NOMO-1 (cell line): ENCODE measurements at regions not wholly inside any gene's neighbourhood (a gene's known extent, or its start where the extent isn't known, plus 50 kb on each side); places are given as distances from the start of the nearest gene placed in this dataset.

ENCODE experiments used
- DNase-seq, 2 experiments: peaks; one replicate each; lab custom pipeline; 2025; ENCODE audit not compliant: unreplicated experiment in 2 of 2; lab: John Stamatoyannopoulos, UW

DNA sequence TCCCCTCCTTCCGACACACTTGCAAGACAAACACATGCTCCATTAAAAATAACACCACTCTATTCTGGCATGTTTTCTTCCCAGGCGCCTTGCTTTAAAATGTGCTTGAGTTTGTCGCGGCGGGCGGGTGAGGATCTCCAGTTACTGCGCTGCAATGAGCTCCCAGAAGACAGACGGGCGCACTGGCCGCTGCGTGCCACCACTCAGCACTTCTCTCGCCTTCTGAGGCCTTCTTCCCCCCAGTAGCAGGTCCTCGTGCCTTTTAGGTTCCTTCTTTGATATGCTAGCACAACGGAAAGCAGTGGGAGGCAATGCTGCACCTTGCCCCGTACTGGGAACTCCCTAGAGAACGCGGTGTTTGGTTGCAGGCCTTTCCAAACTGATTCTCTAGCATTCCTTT, 279.5 kb upstream of the NR5A2 start:
- DNase-seq = no peak

DNA sequence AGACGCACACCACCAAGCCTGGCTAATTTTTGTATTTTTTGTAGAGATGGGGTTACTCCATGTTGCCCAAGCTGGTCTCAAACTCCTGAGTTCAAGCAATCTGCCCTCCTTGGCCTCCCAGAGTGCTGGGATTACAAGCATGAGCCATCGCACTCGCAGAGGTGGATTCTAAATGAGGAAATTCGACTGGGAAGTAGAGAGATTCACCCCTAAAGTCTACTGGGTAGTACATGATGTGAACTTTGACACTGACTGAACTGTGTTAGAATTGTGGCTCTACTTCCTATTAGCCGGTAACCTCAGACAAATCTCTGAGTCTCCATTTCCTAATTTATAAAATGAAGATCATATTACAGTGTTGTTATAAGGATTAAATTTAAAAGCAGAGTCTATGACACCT, 276.0 kb upstream of the NR5A2 start:
- DNase-seq = no peak

DNA sequence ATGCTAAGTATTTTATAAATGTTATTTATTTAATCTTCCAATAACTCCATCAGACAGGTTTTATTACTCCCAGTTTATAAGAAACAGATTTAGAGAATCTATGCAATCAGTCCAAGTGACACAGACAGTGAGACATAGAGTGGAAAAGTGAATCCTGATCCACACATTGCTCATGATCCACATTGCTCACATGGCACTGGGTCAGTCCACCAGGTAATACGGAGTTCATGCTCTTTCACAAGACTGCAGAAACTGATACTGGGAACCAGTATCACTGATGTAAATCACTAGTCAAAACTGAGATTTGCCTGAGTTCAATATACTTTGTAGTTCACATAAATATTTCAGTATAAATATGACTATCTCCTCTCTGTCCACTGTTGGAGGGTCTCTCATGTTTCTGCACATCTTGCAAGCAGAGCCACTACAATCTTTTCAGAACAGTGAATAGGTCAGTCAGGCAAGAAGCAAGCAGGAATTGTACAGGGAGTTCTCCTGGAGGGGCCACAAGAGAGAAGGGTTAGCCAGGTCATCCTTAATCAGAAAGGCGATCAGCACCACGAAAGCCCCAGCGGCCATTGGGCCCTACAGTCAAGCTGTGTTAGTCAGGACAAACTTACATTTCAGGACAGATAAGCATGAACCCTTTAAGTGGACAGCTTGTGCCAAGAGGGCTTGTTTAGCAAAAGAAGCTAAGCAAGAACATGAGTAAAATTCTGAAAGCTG, 275.4 kb upstream of the NR5A2 start:
- DNase-seq = no peak

DNA sequence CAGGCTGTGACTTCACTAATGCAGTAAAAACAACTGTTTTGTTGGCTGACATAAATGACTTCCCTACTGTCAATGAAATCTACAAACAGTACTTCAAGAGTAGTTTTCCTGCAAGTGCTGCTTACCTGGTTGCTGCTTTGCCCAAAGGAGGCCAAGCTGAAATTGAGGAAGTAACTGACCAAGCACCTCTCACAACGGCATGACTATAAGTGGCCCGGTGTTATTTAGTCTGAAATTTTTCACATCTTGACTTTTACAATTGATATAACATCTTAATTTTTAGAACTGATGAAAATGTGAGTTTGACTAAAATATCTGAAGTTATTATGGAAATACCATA, 274.9 kb upstream of the NR5A2 start:
- DNase-seq = no peak

DNA sequence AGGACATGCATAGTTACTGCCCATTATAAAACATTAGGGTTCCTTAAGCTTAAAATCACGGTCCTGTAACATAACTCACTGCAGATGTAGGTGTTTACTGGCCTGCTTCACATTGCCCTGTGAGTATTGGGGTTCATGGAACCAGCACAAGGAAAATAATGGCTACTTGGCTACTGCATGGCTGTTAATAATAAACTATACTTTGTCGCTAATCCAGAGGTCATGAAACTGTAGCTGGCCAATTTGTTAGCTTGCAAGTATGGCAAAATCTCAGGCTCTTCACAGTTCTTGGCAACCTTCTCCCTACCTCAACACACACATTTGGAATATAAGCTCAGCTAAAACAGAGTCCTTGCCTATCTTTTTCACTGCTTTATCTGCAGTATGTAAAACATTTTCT, 274.0 kb upstream of the NR5A2 start:
- DNase-seq = no peak

DNA sequence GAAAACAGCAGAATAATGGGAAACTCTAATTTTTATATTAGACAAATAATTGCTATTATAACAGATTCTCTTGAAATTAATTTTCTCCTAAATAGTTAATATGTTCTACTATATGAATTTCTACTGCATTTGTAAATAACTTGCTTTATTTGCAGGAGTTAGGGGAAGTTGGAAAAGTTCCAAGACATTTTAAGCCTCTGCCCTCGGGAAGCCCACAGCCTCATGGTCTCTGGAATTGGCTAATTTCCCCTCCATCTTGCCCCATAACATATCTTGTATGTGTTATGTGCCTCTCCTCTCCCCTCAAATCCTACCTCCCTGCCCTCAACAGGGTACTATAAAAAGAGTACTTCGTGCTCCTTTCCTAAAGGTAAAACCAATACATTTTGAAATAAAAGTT, 271.4 kb upstream of the NR5A2 start:
- peak; percentile 6 to 9 for DNase-seq

DNA sequence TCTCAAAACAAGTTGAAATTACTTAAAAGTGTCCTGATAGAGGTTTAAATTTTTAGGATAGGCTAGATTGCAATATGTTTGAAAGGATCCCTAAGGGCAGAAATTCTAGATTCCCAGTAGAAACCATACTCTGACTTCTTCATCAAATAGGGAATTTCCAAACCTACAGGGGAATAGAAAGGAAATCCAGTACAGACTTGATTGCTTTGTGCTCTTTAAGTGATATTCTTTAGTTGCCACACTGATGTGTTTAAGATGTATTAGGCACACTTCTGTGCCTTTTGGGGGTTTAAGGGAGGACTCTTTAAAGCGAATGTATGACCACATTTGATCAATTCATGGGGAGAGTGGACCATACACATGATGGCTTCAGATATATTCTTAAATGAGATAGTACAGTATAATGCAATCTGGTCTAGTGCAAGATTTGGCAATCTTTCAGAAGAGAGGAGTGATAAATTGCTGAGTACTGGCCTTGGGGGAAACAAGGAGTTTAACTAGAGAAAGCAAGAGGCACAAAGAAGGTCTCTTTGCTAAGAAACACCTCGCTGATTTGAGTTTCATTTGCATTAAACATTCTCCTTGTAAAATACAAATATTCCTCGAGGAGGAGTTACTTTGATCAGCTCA, 268.8 kb upstream of the NR5A2 start:
- DNase-seq = no peak

DNA sequence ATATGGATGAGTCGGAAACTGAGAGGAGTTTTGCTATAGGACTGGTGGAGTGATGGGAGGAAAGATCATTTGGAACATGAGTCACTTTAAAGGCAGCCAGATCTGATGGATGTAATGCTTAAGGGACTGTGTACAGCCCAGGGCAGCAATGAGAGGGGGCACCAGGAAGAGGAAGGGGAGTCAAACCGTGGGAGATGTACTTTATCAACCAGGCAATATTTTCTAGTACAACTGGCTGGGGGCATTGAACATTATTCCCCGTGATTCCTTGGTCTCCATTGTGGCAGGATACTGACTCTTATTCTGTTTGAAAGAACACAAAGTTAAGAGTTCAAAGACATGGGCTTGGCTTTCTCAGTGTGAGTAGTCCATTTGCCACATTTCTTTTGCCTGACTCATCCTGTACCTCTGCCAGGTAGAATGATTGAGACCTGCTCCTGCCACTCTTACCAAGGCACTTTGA, 268.2 kb upstream of the NR5A2 start:
- DNase-seq = no peak

DNA sequence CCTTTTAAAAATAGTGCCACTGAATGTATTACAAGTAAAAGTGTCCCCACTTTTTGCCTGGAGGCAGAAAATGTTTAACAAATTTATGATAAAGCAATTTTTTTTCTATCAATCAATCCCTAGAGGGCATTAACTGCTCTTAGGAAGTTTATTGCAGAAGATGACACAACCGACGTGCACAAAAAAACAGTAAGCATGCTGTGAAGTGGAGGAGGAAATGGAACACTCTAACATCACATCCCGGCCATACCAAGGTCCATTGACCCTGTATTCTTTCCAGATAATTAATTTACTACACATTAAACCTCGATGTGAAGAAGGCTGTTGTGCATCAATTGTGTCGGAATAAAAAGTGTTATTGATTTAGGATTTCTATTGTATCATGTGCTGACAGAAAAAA, 264.9 kb upstream of the NR5A2 start:
- no peak for DNase-seq

DNA sequence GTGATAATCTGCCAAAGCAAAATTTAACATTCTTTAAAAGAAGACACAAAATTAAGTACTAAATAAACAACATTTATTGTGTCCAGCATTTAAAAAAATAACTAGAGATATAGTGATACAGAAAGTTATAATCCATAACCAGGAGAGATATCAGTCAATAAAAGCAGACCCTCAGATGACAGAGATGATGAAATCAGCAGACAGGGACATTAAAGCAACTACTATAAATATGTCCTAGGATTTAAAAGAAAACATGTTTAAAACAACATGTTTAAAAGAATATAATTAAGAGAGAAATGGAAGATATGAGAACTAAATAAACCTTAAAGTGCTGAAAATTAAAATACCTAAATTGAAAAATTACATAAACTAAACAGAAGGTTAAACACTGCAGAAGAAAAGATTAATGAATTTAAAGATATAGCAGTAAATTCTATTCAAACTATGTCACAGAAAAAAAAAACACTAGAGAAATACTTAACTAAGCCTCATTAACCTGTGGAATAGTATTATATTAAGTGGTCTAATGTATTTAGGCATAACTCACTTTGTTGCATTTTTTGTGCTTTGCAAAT, 261.2 kb upstream of the NR5A2 start:
- no peak for DNase-seq

DNA sequence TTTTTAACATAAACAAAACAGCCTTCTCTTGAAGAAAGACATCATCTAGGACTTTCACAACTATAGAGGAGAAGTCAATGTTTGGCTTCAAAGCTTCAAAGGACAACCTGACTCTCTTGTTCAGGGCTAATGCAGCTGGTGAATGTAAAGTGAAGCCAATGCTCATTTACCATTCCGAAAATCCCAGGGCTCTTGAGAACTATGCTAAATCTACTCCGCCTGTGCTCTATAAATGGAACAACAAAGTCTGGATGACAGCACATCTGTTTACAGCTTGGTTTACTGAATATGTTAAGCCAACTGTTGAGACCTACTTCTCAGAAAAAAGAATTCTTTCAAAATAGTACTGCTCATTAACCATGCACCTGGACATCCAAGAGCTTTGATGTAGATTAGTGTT, 259.8 kb upstream of the NR5A2 start:
- DNase-seq = no peak

DNA sequence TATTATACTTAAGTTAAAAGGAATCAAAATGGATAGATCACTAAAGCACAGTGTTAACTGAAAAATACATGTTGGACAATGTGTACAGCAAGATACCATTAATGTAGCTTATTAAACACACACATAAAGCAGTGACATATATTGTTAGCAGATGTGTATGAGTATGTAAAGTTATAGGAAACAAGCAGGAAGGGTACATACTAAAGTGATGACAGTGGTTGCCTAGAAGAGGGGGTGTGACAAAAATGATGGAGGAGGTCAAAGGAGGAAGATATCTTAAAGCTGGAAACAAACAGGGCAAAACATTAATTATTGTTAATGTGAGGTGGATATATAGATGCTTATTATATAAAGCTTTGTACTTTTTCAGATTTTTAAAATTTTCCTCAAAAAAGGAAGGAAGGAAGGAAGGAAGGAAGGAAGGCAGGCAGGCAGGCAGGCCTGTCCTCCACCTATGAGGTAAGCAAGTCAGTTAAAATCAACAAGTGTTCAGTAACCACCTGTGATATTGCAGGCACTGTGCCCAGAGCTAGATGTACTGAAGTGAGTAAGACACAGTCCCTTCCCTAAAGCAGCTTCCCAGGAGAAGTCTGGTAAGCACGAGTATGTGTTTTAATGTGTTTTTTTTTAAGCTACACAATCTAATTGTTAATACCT, 252.9 kb upstream of the NR5A2 start:
- DNase-seq = no peak

DNA sequence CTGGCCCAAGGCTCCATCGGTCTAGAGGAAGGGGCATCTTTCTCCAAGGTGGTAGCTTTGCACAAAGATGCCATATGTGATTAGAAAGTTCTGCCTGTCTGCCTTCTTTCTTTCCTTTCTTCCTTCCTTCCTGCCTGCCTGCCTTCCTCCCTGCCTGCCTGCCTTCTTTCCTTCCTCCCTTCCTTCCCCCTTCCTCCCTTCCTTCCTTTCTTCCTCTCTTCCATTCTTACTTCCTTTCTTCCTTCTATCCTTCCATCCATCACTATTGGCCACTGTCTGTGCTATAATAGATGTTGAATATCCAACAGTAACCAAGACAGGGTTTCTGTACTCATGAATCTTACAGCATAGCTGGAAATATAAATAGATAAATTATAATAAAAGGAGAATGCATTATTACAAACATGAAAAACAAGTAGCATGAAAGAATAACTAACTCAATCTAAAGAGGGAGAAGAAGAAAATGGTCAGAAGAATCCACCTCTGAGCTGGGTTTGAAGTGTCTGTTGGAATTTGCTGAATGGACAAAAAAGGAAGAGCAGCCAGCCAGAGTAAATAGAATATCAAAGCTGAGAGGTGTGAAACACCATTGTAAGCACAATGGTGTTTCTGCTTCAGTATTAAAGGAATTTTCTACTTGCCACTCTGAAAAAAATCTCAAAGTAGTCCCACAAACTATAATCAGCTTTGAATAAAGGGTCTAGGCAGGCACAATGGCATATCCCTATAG, 250.6 kb upstream of the NR5A2 start:
- DNase-seq = no peak

DNA sequence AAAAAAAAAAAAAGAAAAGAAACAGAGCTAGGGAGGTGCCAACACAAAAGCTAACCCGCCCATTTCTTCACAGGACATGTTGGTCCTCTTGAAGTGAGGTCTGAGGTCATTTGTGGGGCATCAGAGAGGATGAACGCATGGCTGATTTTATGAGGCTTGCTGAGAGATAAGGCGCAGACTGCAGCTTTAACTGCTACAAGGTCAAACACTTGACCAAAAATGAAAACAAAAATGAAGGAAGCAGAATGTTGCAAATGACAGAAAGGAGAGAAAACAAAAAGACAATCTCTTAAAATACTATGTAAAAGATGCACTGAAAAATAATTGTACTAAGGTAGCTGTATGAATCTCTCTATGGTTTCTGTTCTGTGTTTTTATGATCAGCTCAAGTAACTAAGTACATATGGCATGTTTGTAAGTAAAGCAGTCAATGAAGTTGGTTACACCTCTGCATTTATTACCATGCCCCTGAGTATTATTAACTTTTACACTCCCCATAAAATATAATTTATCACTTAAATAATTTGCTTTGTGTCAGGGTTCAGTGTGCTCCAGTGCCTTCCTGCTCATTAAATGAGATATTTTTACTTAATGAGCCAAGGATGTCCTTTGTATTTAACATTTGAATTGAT, 249.1 kb upstream of the NR5A2 start:
- DNase-seq = no peak

DNA sequence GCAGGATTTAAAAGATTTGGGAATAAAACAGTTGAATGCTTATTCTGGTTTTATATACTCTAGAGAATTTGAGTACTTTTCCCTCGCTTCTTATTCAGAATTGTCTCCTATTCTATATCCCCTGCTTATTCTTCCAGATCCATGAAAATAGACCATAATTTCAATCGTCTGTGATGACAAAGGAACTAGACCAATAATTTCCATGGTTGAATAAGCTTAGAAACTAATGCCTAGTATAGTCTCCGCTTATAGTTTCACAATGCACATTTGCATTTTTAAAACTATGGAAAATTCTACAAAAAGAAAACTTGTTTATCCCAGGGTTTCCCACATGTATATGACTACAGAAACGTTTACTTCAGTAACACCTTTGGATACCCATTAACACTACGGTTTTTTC, 247.4 kb upstream of the NR5A2 start:
- no peak for DNase-seq

DNA sequence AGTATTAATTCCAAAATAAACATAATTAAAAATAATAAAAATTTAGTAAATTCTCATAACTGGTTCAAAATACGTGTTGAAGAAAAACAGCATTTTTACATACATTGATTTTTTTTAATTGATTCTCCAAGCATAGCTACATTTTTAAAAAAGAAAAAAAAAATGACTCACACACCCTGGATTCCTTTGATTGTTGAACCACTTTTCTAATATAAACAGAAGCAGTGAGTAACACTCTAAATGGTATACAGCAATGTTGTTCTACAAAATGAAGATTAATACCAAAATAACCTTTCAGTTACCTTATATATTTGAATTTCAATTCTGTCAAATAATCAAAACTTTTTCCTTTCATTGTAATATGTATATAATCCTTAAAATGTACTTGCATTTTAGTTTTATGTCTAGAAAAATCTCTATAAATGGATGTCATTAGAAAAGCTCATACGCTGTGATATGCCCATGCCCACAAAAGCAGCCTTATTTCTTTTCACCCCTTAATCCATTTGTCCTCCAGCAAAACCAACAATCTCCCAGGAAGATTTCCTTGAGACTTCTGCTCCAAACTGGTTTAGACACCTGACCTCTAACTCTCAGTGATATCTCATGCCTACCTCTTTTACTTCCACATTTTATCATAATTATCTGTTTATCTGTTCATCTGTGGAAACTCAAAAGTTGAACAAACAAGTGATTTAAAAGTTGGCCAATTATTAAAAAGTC, 246.4 kb upstream of the NR5A2 start:
- no peak for DNase-seq

DNA sequence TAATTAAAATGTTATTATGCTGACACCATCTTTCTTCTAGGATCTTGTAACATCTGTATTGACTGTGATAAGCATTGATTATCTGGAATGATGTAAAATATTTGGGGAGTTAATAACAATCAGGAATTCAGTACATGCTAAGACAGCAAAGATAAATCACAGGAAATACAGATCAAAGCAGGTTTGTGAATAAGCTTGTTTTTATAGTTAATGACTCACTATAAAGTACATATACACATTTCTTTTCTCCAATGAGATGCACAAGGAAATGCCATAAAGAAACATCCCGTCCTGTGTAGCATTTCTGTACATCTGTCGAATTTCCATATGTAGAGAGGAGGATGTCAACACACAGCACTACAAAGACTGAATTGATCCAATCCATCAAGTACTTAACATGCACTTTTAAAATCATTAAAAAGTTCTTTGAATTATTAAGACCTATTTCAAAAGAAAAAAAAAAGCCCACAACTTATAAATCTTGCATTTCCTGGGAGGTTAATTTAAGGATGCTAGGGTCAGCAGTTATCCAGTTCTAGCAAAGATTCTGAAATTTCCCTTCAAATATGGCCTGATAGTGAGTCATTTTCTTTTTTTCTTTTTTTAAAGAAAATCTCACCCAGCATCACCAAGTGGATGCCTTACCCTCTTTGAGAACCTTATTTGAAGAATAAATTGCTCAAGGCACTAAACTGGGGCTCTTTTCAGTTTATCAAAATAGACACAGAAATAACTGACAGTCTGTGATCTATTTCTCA, 243.2 kb upstream of the NR5A2 start:
- no peak for DNase-seq

DNA sequence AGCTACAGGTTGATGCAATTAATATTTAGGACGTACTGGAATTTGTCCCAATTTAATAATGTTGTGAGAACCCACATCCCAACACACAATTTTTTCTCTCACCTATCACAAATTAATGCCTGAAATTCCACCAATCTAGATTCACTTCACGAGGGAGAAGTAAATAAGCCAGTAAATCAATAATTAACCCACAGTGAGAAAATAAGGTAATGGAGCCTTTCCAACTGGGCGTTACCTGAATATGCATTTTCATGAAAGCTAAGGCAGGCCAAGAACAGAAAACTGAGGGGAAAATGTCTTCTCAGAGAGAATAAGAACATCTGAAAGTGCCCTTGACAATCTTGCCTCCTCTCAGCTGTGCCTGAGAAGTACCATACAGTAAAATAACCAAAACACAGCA, 240.8 kb upstream of the NR5A2 start:
- DNase-seq = no peak

DNA sequence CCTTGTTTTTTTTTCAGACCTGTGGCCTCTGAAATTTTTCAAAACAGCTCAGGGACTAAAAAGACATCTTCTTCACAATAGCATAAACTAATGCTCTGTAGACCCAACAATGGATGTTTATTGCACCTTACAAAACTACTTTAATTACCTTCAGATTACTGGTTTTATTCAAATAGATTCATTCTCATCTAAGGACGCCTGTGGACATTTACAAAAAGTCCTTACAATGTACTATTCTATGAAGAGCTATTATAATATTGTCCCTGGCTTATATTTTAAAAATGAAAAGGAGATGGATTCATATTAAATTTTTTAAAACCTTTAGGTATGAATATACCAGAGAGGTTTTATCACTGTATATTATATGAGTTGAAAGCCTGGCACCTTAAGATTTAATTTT, 238.4 kb upstream of the NR5A2 start:
- no peak for DNase-seq
